C4-2B (cell line): ENCODE measurements at regions not wholly inside any gene's neighbourhood (a gene's known extent, or its start where the extent isn't known, plus 50 kb on each side); places are given as distances from the start of the nearest gene placed in this dataset.

ENCODE experiments used
- CTCF ChIP-seq: fragments of 450-650 bp; conservative IDR thresholded peaks from 2 replicates; pipeline ENCODE4 v1.5.1; 2017; ENCODE audit warnings: mild to moderate bottlenecking
- ZFX ChIP-seq: fragments of 450-650 bp; IDR thresholded peaks from 2 replicates; pipeline ENCODE4 v1.6.1; 2017

GRCh38 chr16:26777821-26778220 lies 288.9 kb upstream of the C16orf82 start:
- no peak for TF ChIP-seq CTCF
- TF ChIP-seq ZFX, result no peak
